IMR-90 (cell line): ENCODE measurements at regions not wholly inside any gene's neighbourhood (a gene's known extent, or its start where the extent isn't known, plus 50 kb on each side); places are given as distances from the start of the nearest gene placed in this dataset.

Experiments
- ATAC-seq: fragments of 200-7000 bp; cut with Tn5 transposase; 2 replicates; pipeline ENCODE4 v1.9.1; 2020; ENCODE audit warnings: low read depth, mild to moderate bottlenecking, moderate library complexity
- BruUV-seq: library from RNA; stranded (reverse); fragments of 400-500 nt; replicated peaks from 2 replicates; lab custom pipeline; 2021; lab: Mats Ljungman, UMichigan
- CTCF ChIA-PET: fragments of 300-600 bp; formaldehyde crosslinking; extraction: SDS; loops from one replicate; lab custom pipeline; 2021; ENCODE audit warnings: antibody characterized with exemption; lab: Yijun Ruan, JAX
- POLR2A ChIA-PET: fragments of 300-600 bp; sonication (Branson Sonifier 250); formaldehyde crosslinking; loops from one replicate; lab custom pipeline; 2022; ENCODE audit warnings: antibody characterized with exemption; ENCODE audit not compliant: unreplicated experiment; lab: Charles Lee
- DNase-seq: peaks from one replicate; pipeline ENCODE4 v3.0.0; 2013
- H2AFZ ChIP-seq: replicated peaks from 2 replicates; pipeline ENCODE3; 2013; ENCODE audit warnings: low read length, mild to moderate bottlenecking; ENCODE audit not compliant: poor library complexity
- H2AK5ac ChIP-seq: 2 replicates; pipeline ENCODE4 v1.6.1; 2013; ENCODE audit warnings: low read depth, low read length, inconsistent platforms
- H2AK9ac ChIP-seq: replicated peaks from 2 replicates; pipeline ENCODE3; 2013; ENCODE audit warnings: mild to moderate bottlenecking, low read depth, low read length, moderate library complexity; ENCODE audit not compliant: poor library complexity
- H2BK120ac ChIP-seq: 2 replicates; pipeline ENCODE4 v1.6.1; 2013; ENCODE audit warnings: low read depth, low read length, inconsistent platforms
- H2BK15ac ChIP-seq: 3 replicates; pipeline ENCODE4 v1.6.1; 2013; ENCODE audit warnings: low read depth, low read length, inconsistent platforms
- H2BK20ac ChIP-seq: 2 replicates; pipeline ENCODE4 v1.6.1; 2013; ENCODE audit warnings: low read depth, mild to moderate bottlenecking, inconsistent platforms, low read length, moderate library complexity
- H2BK5ac ChIP-seq: 2 replicates; pipeline ENCODE4 v1.6.1; 2013; ENCODE audit warnings: mild to moderate bottlenecking, low read depth, low read length, inconsistent platforms; ENCODE audit not compliant: poor library complexity, severe bottlenecking
- H3K14ac ChIP-seq: replicated peaks from 2 replicates; pipeline ENCODE4 v1.6.1; 2013; ENCODE audit warnings: low read depth, low read length, inconsistent platforms
- H3K18ac ChIP-seq: 2 replicates; pipeline ENCODE4 v1.6.1; 2013; ENCODE audit warnings: low read depth, low read length, control low read depth
- H3K23ac ChIP-seq: 2 replicates; pipeline ENCODE4 v1.6.1; 2013; ENCODE audit warnings: low read depth, low read length, inconsistent platforms
- H3K27ac ChIP-seq: 2 replicates; pipeline ENCODE4 v1.5.1; 2013; ENCODE audit warnings: mild to moderate bottlenecking, control low read depth, low read length; ENCODE audit not compliant: insufficient read depth
- H3K27me3 ChIP-seq: 2 replicates; pipeline ENCODE4 v1.6.1; 2013; ENCODE audit warnings: low read length; ENCODE audit not compliant: control insufficient read depth, insufficient read depth
- H3K36me3 ChIP-seq: 2 replicates; pipeline ENCODE4 v1.6.1; 2013; ENCODE audit warnings: low read length, mixed read lengths; ENCODE audit not compliant: control insufficient read depth, insufficient read depth
- H3K4ac ChIP-seq: 2 replicates; pipeline ENCODE4 v1.6.1; 2013; ENCODE audit warnings: low read depth, low read length, inconsistent platforms
- H3K4me1 ChIP-seq: 2 replicates; pipeline ENCODE4 v1.6.1; 2013; ENCODE audit warnings: low read length, mixed read lengths; ENCODE audit not compliant: control insufficient read depth, insufficient read depth
- H3K4me2 ChIP-seq: 2 replicates; pipeline ENCODE4 v1.6.1; 2013; ENCODE audit warnings: low read depth, mild to moderate bottlenecking, control low read depth, low read length, moderate library complexity
- H3K4me3 ChIP-seq: 2 replicates; pipeline ENCODE4 v1.5.1; 2013; ENCODE audit warnings: low read depth, mild to moderate bottlenecking, control low read depth, low read length, moderate library complexity; ENCODE audit not compliant: insufficient read depth
- H3K56ac ChIP-seq: 2 replicates; pipeline ENCODE4 v1.6.1; 2013; ENCODE audit warnings: low read length, inconsistent platforms; ENCODE audit not compliant: insufficient read depth; ENCODE audit errors: extremely low read depth
- H3K79me1 ChIP-seq, 2 experiments: 2 replicates each; pipeline ENCODE4 v1.6.1; 2013; ENCODE audit warnings: low read length in 2 of 2, inconsistent platforms in 1 of 2, low read depth in 1 of 2
- H3K9ac ChIP-seq: 2 replicates; pipeline ENCODE4 v1.6.1; 2013; ENCODE audit warnings: low read depth, low read length, control low read depth
- H3K9me1 ChIP-seq: 2 replicates; pipeline ENCODE4 v1.6.1; 2013; ENCODE audit warnings: low read length, inconsistent platforms; ENCODE audit not compliant: insufficient read depth
- H3K9me3 ChIP-seq: 2 replicates; pipeline ENCODE4 v1.6.1; 2013; ENCODE audit warnings: low read length; ENCODE audit not compliant: control insufficient read depth, insufficient read depth
- H4K20me1 ChIP-seq: 2 replicates; pipeline ENCODE4 v1.6.1; 2013; ENCODE audit warnings: low read length, inconsistent platforms; ENCODE audit not compliant: insufficient read depth
- H4K5ac ChIP-seq: 2 replicates; pipeline ENCODE4 v1.6.1; 2013; ENCODE audit warnings: mild to moderate bottlenecking, low read depth, low read length, control low read depth
- H4K8ac ChIP-seq, 2 experiments: 2 replicates each; pipeline ENCODE4 v1.6.1; 2013; ENCODE audit warnings: low read depth in 2 of 2, low read length in 2 of 2, control low read depth in 1 of 2, inconsistent platforms in 1 of 2
- H4K91ac ChIP-seq: 2 replicates; pipeline ENCODE4 v1.6.1; 2013; ENCODE audit warnings: low read depth, low read length, inconsistent platforms; ENCODE audit not compliant: insufficient read depth
- BHLHE40 ChIP-seq: fragments of 150-350 bp; IDR thresholded peaks from 2 replicates; pipeline ENCODE4 v1.6.1; 2016; ENCODE audit warnings: mild to moderate bottlenecking, low read depth, low read length
- CEBPB ChIP-seq: IDR thresholded peaks from 2 replicates; pipeline ENCODE4 v1.6.1; 2012; ENCODE audit warnings: low read depth, low read length, improper control_type of control experiment
- CHD1 ChIP-seq: IDR thresholded peaks from 2 replicates; pipeline ENCODE4 v1.6.1; 2012; ENCODE audit warnings: low read depth, low read length, improper control_type of control experiment
- CTCF ChIP-seq: conservative IDR thresholded peaks from 2 replicates; pipeline ENCODE4 v1.5.1; 2012; ENCODE audit warnings: mild to moderate bottlenecking, low read depth, low read length, improper control_type of control experiment
- ELK1 ChIP-seq: fragments of 150-350 bp; IDR thresholded peaks from 2 replicates; pipeline ENCODE4 v1.6.1; 2016; ENCODE audit warnings: low read depth, mild to moderate bottlenecking, low read length, moderate library complexity, borderline replicate concordance
- FOS ChIP-seq: fragments of 150-350 bp; IDR thresholded peaks from 2 replicates; pipeline ENCODE4 v1.6.1; 2016; ENCODE audit warnings: low read depth, low read length
- MAFK ChIP-seq: IDR thresholded peaks from 2 replicates; pipeline ENCODE4 v1.6.1; 2012; ENCODE audit warnings: low read depth, low read length, improper control_type of control experiment
- MAZ ChIP-seq: IDR thresholded peaks from 2 replicates; pipeline ENCODE4 v1.6.1; 2012; ENCODE audit warnings: low read depth, mild to moderate bottlenecking, low read length, improper control_type of control experiment, moderate library complexity, borderline replicate concordance
- MXI1 ChIP-seq: IDR thresholded peaks from 2 replicates; pipeline ENCODE4 v1.6.1; 2012; ENCODE audit warnings: low read depth, mild to moderate bottlenecking, low read length, moderate library complexity, borderline replicate concordance
- NFE2L2 ChIP-seq: fragments of 150-350 bp; IDR thresholded peaks from 2 replicates; pipeline ENCODE4 v1.6.1; 2016; ENCODE audit warnings: low read depth, mild to moderate bottlenecking, low read length
- POLR2A ChIP-seq: IDR thresholded peaks from 2 replicates; pipeline ENCODE4 v1.6.1; 2012; ENCODE audit warnings: mild to moderate bottlenecking, low read depth, low read length
- RAD21 ChIP-seq: IDR thresholded peaks from 2 replicates; pipeline ENCODE4 v1.6.1; 2012; ENCODE audit warnings: low read length, improper control_type of control experiment
- RCOR1 ChIP-seq: IDR thresholded peaks from 2 replicates; pipeline ENCODE4 v1.6.1; 2012; ENCODE audit warnings: mild to moderate bottlenecking, low read length, improper control_type of control experiment; ENCODE audit not compliant: insufficient replicate concordance
- RFX5 ChIP-seq: IDR thresholded peaks from 2 replicates; pipeline ENCODE4 v1.8.0; 2012; ENCODE audit warnings: low read depth, mild to moderate bottlenecking, low read length, moderate library complexity
- SMC3 ChIP-seq: fragments of 150-350 bp; IDR thresholded peaks from 2 replicates; pipeline ENCODE4 v1.6.1; 2016; ENCODE audit warnings: low read depth, mild to moderate bottlenecking, antibody characterized with exemption, low read length, moderate library complexity
- USF2 ChIP-seq: fragments of 150-350 bp; IDR thresholded peaks from 2 replicates; pipeline ENCODE4 v1.6.1; 2017; ENCODE audit warnings: mild to moderate bottlenecking, antibody characterized with exemption, low read length, low read depth
- WGBS, 2 experiments: methylation state at CpG; one replicate each; pipeline versions ENCODE4 v1.1.5 to v1.1.7; 2013; ENCODE audit warnings: missing lambda C conversion rate in 2 of 2; ENCODE audit not compliant: insufficient read length in 1 of 2; ENCODE audit errors: extremely low coverage in 2 of 2; 5-methylcytosine and 5-hydroxymethylcytosine counted together
- dilution Hi-C: fragments of 300-500 bp; cut with HindIII; formaldehyde crosslinking; loops from one replicate; pipeline ENCODE4 v1.14.3; 2018; ENCODE audit warnings: low sequenced_read_pairs; ENCODE audit not compliant: unreplicated experiment
- in situ Hi-C: fragments of 300-500 bp; cut with MboI; formaldehyde crosslinking; loops from 3 replicates; pipeline ENCODE4 v1.14.3; 2019; ENCODE audit warnings: low sequenced_read_pairs, inconsistent platforms, mixed read lengths
- intact Hi-C: fragments of 100-400 bp; cut with micrococcal nuclease; formaldehyde crosslinking; loops from 2 replicates; pipeline ENCODE4 v1.10.0; 2022

- Histone ChIP-seq H3K27ac (no peak overlapping the region), H3K56ac (no peak overlapping the region), H3K9me1 (no peaks in the 10 kb centered on the region), H3K4me2 (no peak overlapping the region), H4K20me1 (no peaks in the 10 kb centered on the region), H3K23ac (no peak overlapping the region), H3K27me3 (no peaks in the 10 kb centered on the region), H3K4me3 (no peak overlapping the region), H3K4me1 (no peaks in the 10 kb centered on the region), H4K91ac (no peak overlapping the region), H3K9ac (no peak overlapping the region), H2BK20ac (no peak overlapping the region), H2AFZ (no peak overlapping the region), H3K4ac (no peak overlapping the region), H2BK15ac (no peak overlapping the region), H2BK120ac (no peak overlapping the region), H3K9me3 (no peaks in the 10 kb centered on the region), H4K5ac (no peak overlapping the region), H4K8ac (no peak overlapping the region), H3K18ac (no peak overlapping the region), H2AK9ac (no peak overlapping the region), H2AK5ac (no peak overlapping the region), H3K36me3 (no peaks in the 10 kb centered on the region), H3K14ac (no peak overlapping the region), H2BK5ac (no peak overlapping the region), H3K79me1 (no peaks in the 10 kb centered on the region)
- ChIA-PET CTCF (no interaction called here), POLR2A (no interaction called here)
- TF ChIP-seq BHLHE40 (no peak), RAD21 (no peak), ELK1 (no peak), CEBPB (no peak), NFE2L2 (no peak), USF2 (no peak), CHD1 (no peak), SMC3 (no peak), MXI1 (no peak), CTCF (no peak), RCOR1 (no peak), MAZ (no peak), FOS (no peak), MAFK (no peak), POLR2A (no peak), RFX5 (no peak)
- BruUV-seq, result no TSS peak
- intact Hi-C loops (no loop called here), in situ Hi-C loops (no loop called here), dilution Hi-C loops (no loop called here)
- ATAC-seq (no peak), DNase-seq (no peak)
- WGBS, 2 experiments, result no CpG with 5 or more reads among the region's 1 CpG
Measured at GRCh38 chr3:28761375-28761774, 412.8 kb upstream of the AZI2 start.
